H1 (cell line): ENCODE measurements at regions not wholly inside any gene's neighbourhood (a gene's known extent, or its start where the extent isn't known, plus 50 kb on each side); places are given as distances from the start of the nearest gene placed in this dataset.

Experiments
- CHD2 ChIP-seq: IDR thresholded peaks from 2 replicates; pipeline ENCODE4 v1.6.1; 2012; ENCODE audit warnings: low read length, improper control_type of control experiment
- E2F6 ChIP-seq: IDR thresholded peaks from 2 replicates; pipeline ENCODE4 v1.6.1; 2012; ENCODE audit warnings: inconsistent platforms
- GABPA ChIP-seq: IDR thresholded peaks from 2 replicates; pipeline ENCODE4 v1.6.1; 2011; ENCODE audit warnings: mild to moderate bottlenecking, low read length, moderate library complexity, borderline replicate concordance; ENCODE audit not compliant: insufficient read depth
- GTF2F1 ChIP-seq: IDR thresholded peaks from 2 replicates; pipeline ENCODE4 v1.6.1; 2012; ENCODE audit warnings: low read depth, low read length, improper control_type of control experiment, borderline replicate concordance
- YY1 ChIP-seq: IDR thresholded peaks from 2 replicates; pipeline ENCODE4 v1.6.1; 2011; ENCODE audit warnings: low read depth, mild to moderate bottlenecking, low read length

- TF ChIP-seq YY1: no peak
- no peak for TF ChIP-seq CHD2
- TF ChIP-seq GABPA: no peak
- TF ChIP-seq E2F6: no peak
- no peak for TF ChIP-seq GTF2F1
Measured at GRCh38 chr1:199522936-199523335, 504.6 kb upstream of the NR5A2 start (continued).
